Endothelial cell of umbilical vein (primary cell): ENCODE measurements at regions not wholly inside any gene's neighbourhood (a gene's known extent, or its start where the extent isn't known, plus 50 kb on each side); places are given as distances from the start of the nearest gene placed in this dataset.

Experiments used
- BruUV-seq: library from RNA; stranded (reverse); fragments of 400-500 nt; replicated peaks from 2 replicates; lab custom pipeline; 2021; lab: Mats Ljungman, UMichigan
- CTCF ChIA-PET: fragments of 300-600, 350-600 bp; sonication (Branson Sonifier 250); formaldehyde crosslinking; loops from one replicate; lab custom pipeline; 2021; ENCODE audit warnings: antibody characterized with exemption, inconsistent platforms; lab: Charles Lee
- POLR2A ChIA-PET: fragments of 300-600, 350-600 bp; sonication (Branson Sonifier 250); formaldehyde crosslinking; loops from one replicate; lab custom pipeline; 2021; ENCODE audit warnings: antibody characterized with exemption, inconsistent platforms; lab: Charles Lee
- DNase-seq: peaks from one replicate; pipeline ENCODE4 v3.0.0-alpha.2; 2011; ENCODE audit warnings: low read depth, low spot score
- FAIRE-seq: peaks from 2 replicates; lab custom pipeline; 2011; peaks lifted over from hg19 to GRCh38; lab: Jason Lieb, UNC
- H2AFZ ChIP-seq: 2 replicates; pipeline ENCODE4 v1.6.0; 2012; ENCODE audit warnings: low read depth, low read length, control low read depth, inconsistent platforms
- H3K27ac ChIP-seq: 2 replicates; pipeline ENCODE4 v1.5.1; 2011; ENCODE audit warnings: low read depth, mild to moderate bottlenecking, control low read depth, low read length, moderate library complexity; ENCODE audit not compliant: insufficient read depth
- H3K27me3 ChIP-seq, 2 experiments: 2 replicates each; pipeline versions ENCODE4 v1.6.0 to v1.6.1; 2011; ENCODE audit warnings: low read length in 2 of 2, mixed read lengths in 1 of 2; ENCODE audit not compliant: control insufficient read depth in 2 of 2, insufficient read depth in 2 of 2
- H3K36me3 ChIP-seq, 2 experiments: 2 replicates in 1 of 2; 3 replicates in 1 of 2; pipeline ENCODE4 v1.5.1; 2011; ENCODE audit warnings: low read length in 2 of 2, mild to moderate bottlenecking in 1 of 2, moderate library complexity in 1 of 2; ENCODE audit not compliant: control insufficient read depth in 2 of 2, insufficient read depth in 2 of 2; ENCODE audit errors: extremely low read depth in 1 of 2
- H3K4me1 ChIP-seq: 3 replicates; pipeline ENCODE4 v1.5.1; 2011; ENCODE audit warnings: mild to moderate bottlenecking, low read length; ENCODE audit not compliant: control insufficient read depth, insufficient read depth; ENCODE audit errors: extremely low read depth
- H3K4me2 ChIP-seq: 2 replicates; pipeline ENCODE4 v1.6.1; 2011; ENCODE audit warnings: low read length, control low read depth, mixed read lengths; ENCODE audit not compliant: insufficient read depth
- H3K4me3 ChIP-seq, 3 experiments: fragments of 200-600 bp in 1 of 3; sonication (generic), shearing (Covaris generic) in 1 of 3; replicated peaks in 1 of 3; 2 replicates each; pipeline ENCODE4 v1.5.1; 2011 to 2016; ENCODE audit warnings: control low read depth in 3 of 3, low read length in 3 of 3, mild to moderate bottlenecking in 2 of 3, inconsistent platforms in 1 of 3, low read depth in 1 of 3, moderate library complexity in 1 of 3; ENCODE audit not compliant: insufficient read depth in 1 of 3
- H3K79me2 ChIP-seq: 2 replicates; pipeline ENCODE4 v1.6.0; 2012; ENCODE audit warnings: low read length, inconsistent platforms; ENCODE audit not compliant: control insufficient read depth, insufficient read depth
- H3K9ac ChIP-seq: replicated peaks from 2 replicates; pipeline ENCODE3; 2011; ENCODE audit warnings: low read length, control low read depth; ENCODE audit not compliant: insufficient read depth; ENCODE audit errors: extremely low read depth
- H3K9me1 ChIP-seq: replicated peaks from 3 replicates; pipeline ENCODE4 v1.6.0; 2011; ENCODE audit warnings: mild to moderate bottlenecking, low read length; ENCODE audit not compliant: control insufficient read depth, insufficient read depth; ENCODE audit errors: extremely low read depth
- H3K9me3 ChIP-seq: replicated peaks from 2 replicates; pipeline ENCODE4 v1.5.1; 2012; ENCODE audit warnings: low read length, inconsistent platforms; ENCODE audit not compliant: control insufficient read depth, insufficient read depth
- H4K20me1 ChIP-seq: replicated peaks from 2 replicates; pipeline ENCODE3; 2011; ENCODE audit warnings: mild to moderate bottlenecking, low read length; ENCODE audit not compliant: control insufficient read depth, insufficient read depth; ENCODE audit errors: extremely low read depth
- CTCF ChIP-seq, 2 donors: IDR thresholded peaks; 1 replicate in 1 of 2; 2 replicates in 1 of 2; pipeline ENCODE4 v1.5.1; 2011; ENCODE audit warnings: low read length in 2 of 2, mild to moderate bottlenecking in 2 of 2, moderate library complexity in 2 of 2, control low read depth in 1 of 2, inconsistent platforms in 1 of 2, low read depth in 1 of 2; ENCODE audit not compliant: insufficient read depth in 1 of 2; ENCODE audit errors: extremely low read depth in 1 of 2
- EZH2 ChIP-seq: IDR thresholded peaks from 2 replicates; pipeline ENCODE4 v1.6.1; 2012; ENCODE audit warnings: borderline replicate concordance, low read depth, mild to moderate bottlenecking, moderate library complexity, low read length, inconsistent platforms; ENCODE audit not compliant: severe bottlenecking
- FOS ChIP-seq: IDR thresholded peaks from 2 replicates; pipeline ENCODE4 v1.6.1; 2011; ENCODE audit warnings: mild to moderate bottlenecking, low read length, moderate library complexity, borderline replicate concordance; ENCODE audit not compliant: insufficient read depth
- JUN ChIP-seq: IDR thresholded peaks from 2 replicates; pipeline ENCODE4 v1.6.1; 2011; ENCODE audit warnings: borderline replicate concordance, low read depth; ENCODE audit not compliant: insufficient read length, insufficient read depth
- MYC ChIP-seq: IDR thresholded peaks from one replicate; pipeline ENCODE4 v1.6.1; 2011; ENCODE audit warnings: mild to moderate bottlenecking, low read depth, low read length
- POLR2A ChIP-seq: IDR thresholded peaks from 2 replicates; pipeline ENCODE4 v1.6.1; 2012; ENCODE audit warnings: low read depth, mild to moderate bottlenecking, control low read depth, low read length
- POLR2AphosphoS5 ChIP-seq: IDR thresholded peaks from 2 replicates; pipeline ENCODE4 v1.6.1; 2012; ENCODE audit warnings: low read depth, mild to moderate bottlenecking, control low read depth, low read length, moderate library complexity; ENCODE audit not compliant: insufficient read depth
- dilution Hi-C: fragments of 300-500 bp; cut with MboI; formaldehyde crosslinking; loops from one replicate; pipeline ENCODE4 v1.15.0; 2019; ENCODE audit warnings: low sequenced_read_pairs; ENCODE audit not compliant: extremely low pct_ligation_motif_present
- intact Hi-C: fragments of 100-400 bp; cut with micrococcal nuclease; formaldehyde crosslinking; loops from one replicate; pipeline ENCODE4 v1.10.0; 2022
- TF ChIP-seq, protein P1 (sequence below): IDR thresholded peaks from 2 replicates; pipeline ENCODE4 v1.6.1; 2011; ENCODE audit not compliant: insufficient read depth, insufficient read length

DNA sequence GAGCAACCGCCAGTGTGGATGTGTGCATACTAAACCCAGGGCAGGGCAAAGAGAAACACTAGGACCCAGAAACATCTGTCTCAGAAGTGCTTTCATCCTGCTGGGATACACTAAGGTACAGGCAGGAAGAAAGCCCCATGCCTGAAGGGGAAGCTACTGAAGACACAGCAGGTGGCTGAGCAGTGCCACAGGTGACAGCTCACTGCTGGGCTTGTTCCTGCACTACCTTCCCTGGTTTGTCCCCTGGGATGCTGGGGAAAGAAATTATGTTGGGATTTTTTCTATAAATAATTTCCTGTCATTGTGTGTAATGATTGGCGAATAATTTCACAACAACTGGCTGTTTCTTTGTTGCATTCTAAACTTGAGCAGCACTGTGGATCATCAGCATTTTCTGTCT is 245.3 kb upstream of the RAB4A start:
- no TSS peak for BruUV-seq
- FAIRE-seq (no peak), DNase-seq (no peak)
- Histone ChIP-seq H3K4me2 (no peak overlapping the region), H3K4me3 (no peak overlapping the region), H3K27me3 (no peaks in the 10 kb centered on the region), H3K4me1 (peaks cover 15% of the 10 kb centered on the region), H4K20me1 (no peaks in the 10 kb centered on the region), H2AFZ (no peak overlapping the region), H3K79me2 (no peaks in the 10 kb centered on the region), H3K36me3 (no peaks in the 10 kb centered on the region), H3K9me3 (no peaks in the 10 kb centered on the region), H3K9me1 (no peaks in the 10 kb centered on the region), H3K27ac (no peak overlapping the region), H3K9ac (no peak overlapping the region)
- ChIA-PET POLR2A (no interaction called here), CTCF (no interaction called here)
- TF ChIP-seq FOS (no peak), JUN (no peak), MYC (no peak), POLR2A (no peak), EZH2 (no peak), CTCF (IDR thresholded peaks at IDR 0.05; ENCODE audit: extremely low read depth in 1 of 2, insufficient read depth in 1 of 2, low read depth in 1 of 2, low read length in 2 of 2) (no peak), POLR2AphosphoS5 (no peak)
- TF ChIP-seq, protein P1, sequence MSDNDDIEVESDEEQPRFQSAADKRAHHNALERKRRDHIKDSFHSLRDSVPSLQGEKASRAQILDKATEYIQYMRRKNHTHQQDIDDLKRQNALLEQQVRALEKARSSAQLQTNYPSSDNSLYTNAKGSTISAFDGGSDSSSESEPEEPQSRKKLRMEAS: no peak
- dilution Hi-C loops (no loop called here), intact Hi-C loops (loop anchor here (5.0 kb wide), 1 partner anchor 188 kb away; no protein-coding TSS in a partner anchor)
